ENCODE measurements at regions not wholly inside any gene's neighbourhood (a gene's known extent, or its start where the extent isn't known, plus 50 kb on each side); places are given as distances from the start of the nearest gene placed in this dataset.

- TF ChIP-seq POLR2A (IDR thresholded peaks at IDR 0.05; ENCODE audit: low read depth, low read length) (no peak), POLR2AphosphoS5 (IDR thresholded peaks at IDR 0.05; ENCODE audit: low read depth, low read length) (no peak), TAF1 (IDR thresholded peaks at IDR 0.05; ENCODE audit: borderline replicate concordance, low read depth, low read length) (no peak)
Measured at GRCh38 chr22:45102896-45103420, 60.8 kb upstream of the NUP50 start.

All from GM12892 (cell line).